ENCODE measurements at regions not wholly inside any gene's neighbourhood (a gene's known extent, or its start where the extent isn't known, plus 50 kb on each side); places are given as distances from the start of the nearest gene placed in this dataset.

GRCh38 chr4:178856139-178856800, 1414.0 kb upstream of the AGA start:
- intact Hi-C loops (cut with DNase I), result no loop called here
- DNase-seq (no peak), ATAC-seq (ENCODE audit: poor library complexity) (no peak)

GRCh38 chr4:178871476-178871875, 1429.2 kb upstream of the AGA start:
- no peak for ATAC-seq (ENCODE audit: poor library complexity)
- intact Hi-C loops (cut with DNase I), result no loop called here
- DNase-seq, result no peak

- ATAC-seq (ENCODE audit: poor library complexity), result no peak
- intact Hi-C loops (cut with DNase I), result no loop called here
- DNase-seq, result no peak
Measured at GRCh38 chr4:178881937-178882336, 1439.7 kb upstream of the AGA start.

GRCh38 chr4:178894126-178894525, 1451.9 kb upstream of the AGA start:
- no peak for ATAC-seq (ENCODE audit: poor library complexity)
- no peak for DNase-seq
- intact Hi-C loops (cut with DNase I), result no loop called here

- intact Hi-C loops (cut with DNase I), result no loop called here
- DNase-seq, result no peak
- no peak for ATAC-seq (ENCODE audit: poor library complexity)
Measured at GRCh38 chr4:178899084-178899483, 1456.8 kb upstream of the AGA start.

GRCh38 chr4:178917756-178918155, 1475.5 kb upstream of the AGA start:
- DNase-seq (no peak), ATAC-seq (ENCODE audit: poor library complexity) (no peak)
- intact Hi-C loops (cut with DNase I), result no loop called here

- DNase-seq (no peak), ATAC-seq (ENCODE audit: poor library complexity) (no peak)
- intact Hi-C loops (cut with DNase I), result no loop called here
Measured at GRCh38 chr4:178937130-178937529, 1494.9 kb upstream of the AGA start.

GRCh38 chr4:178941975-178942374, 1499.7 kb upstream of the AGA start:
- no peak for ATAC-seq (ENCODE audit: poor library complexity)
- no peak for DNase-seq
- intact Hi-C loops (cut with DNase I), result no loop called here

- intact Hi-C loops (cut with DNase I), result no loop called here
- no peak for ATAC-seq (ENCODE audit: poor library complexity)
- no peak for DNase-seq
Measured at GRCh38 chr4:178953447-178954120, 1511.3 kb upstream of the AGA start.

- intact Hi-C loops (cut with DNase I), result no loop called here
- DNase-seq (no peak), ATAC-seq (ENCODE audit: poor library complexity) (no peak)
Measured at GRCh38 chr4:178955614-178956013, 1513.4 kb upstream of the AGA start.

- DNase-seq, result no peak
- no peak for ATAC-seq (ENCODE audit: poor library complexity)
- intact Hi-C loops (cut with DNase I), result no loop called here
Measured at GRCh38 chr4:178958725-178959440, 1516.6 kb upstream of the AGA start.

GRCh38 chr4:178963446-178964045, 1521.3 kb upstream of the AGA start:
- ATAC-seq (ENCODE audit: poor library complexity) (no peak), DNase-seq (no peak)
- intact Hi-C loops (cut with DNase I), result no loop called here

GRCh38 chr4:178966644-178967043, 1524.4 kb upstream of the AGA start:
- intact Hi-C loops (cut with DNase I), result no loop called here
- ATAC-seq (ENCODE audit: poor library complexity) (no peak), DNase-seq (no peak)

GRCh38 chr4:178970433-178971140, 1528.3 kb upstream of the AGA start:
- DNase-seq (no peak), ATAC-seq (ENCODE audit: poor library complexity) (no peak)
- intact Hi-C loops (cut with DNase I), result no loop called here

- ATAC-seq (ENCODE audit: poor library complexity) (no peak), DNase-seq (no peak)
- intact Hi-C loops (cut with DNase I), result no loop called here
Measured at GRCh38 chr4:178976861-178977260, 1534.6 kb upstream of the AGA start.

GRCh38 chr4:178993306-178993705, 1551.1 kb upstream of the AGA start:
- ATAC-seq (ENCODE audit: poor library complexity) (no peak), DNase-seq (no peak)
- intact Hi-C loops (cut with DNase I), result no loop called here

- ATAC-seq (ENCODE audit: poor library complexity) (no peak), DNase-seq (no peak)
- intact Hi-C loops (cut with DNase I), result no loop called here
Measured at GRCh38 chr4:179001918-179002317, 1559.7 kb upstream of the AGA start.

GRCh38 chr4:179007755-179008154, 1565.5 kb upstream of the AGA start:
- intact Hi-C loops (cut with DNase I), result no loop called here
- DNase-seq (no peak), ATAC-seq (ENCODE audit: poor library complexity) (no peak)

- no peak for DNase-seq
- no peak for ATAC-seq (ENCODE audit: poor library complexity)
- intact Hi-C loops (cut with DNase I), result no loop called here
Measured at GRCh38 chr4:179017581-179017980, 1575.3 kb upstream of the AGA start.

All from Right ventricle myocardium superior (tissue), 1 donor.